Brain pericyte (primary cell): ENCODE measurements at regions not wholly inside any gene's neighbourhood (a gene's known extent, or its start where the extent isn't known, plus 50 kb on each side); places are given as distances from the start of the nearest gene placed in this dataset.
"Not testable (repeated sequence)": the region's sequence is repeated elsewhere in the genome, so short reads cannot be mapped to it uniquely, and the experiment has no call there.

Source experiments
- DNase-seq: peaks from one replicate; pipeline ENCODE4 v3.0.0-alpha.2; 2012; ENCODE audit warnings: low read depth, low spot score

DNA sequence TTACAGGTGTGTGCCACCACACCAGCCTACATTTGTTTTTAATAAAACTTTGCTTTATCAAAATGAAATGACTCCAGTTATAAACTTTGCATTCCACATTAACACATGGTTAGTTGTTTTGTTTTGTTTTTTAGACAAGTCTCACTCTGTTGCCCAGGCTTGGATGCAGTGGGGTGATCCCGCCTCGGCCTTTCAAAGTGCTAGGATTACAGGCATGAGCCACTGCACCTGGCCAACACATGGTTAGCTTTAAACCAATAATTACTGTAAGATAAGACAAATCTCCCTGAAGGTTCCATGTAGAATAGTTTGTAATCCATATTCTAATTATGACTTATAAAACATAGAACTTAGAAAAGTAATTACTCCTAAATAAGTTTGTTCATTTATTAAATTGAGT is 89.8 kb upstream of the MED13 start:
- DNase-seq, result no peak

GRCh38 chr17:62150471-62150870 is 85.4 kb upstream of the MED13 start:
- DNase-seq, result no peak

- no peak for DNase-seq
Observed at GRCh38 chr17:62149961-62150360, 84.9 kb upstream of the MED13 start.

GRCh38 chr17:62147284-62147683 is 82.2 kb upstream of the MED13 start:
- DNase-seq, result no peak

GRCh38 chr17:62140836-62141235 is 75.8 kb upstream of the MED13 start:
- no peak for DNase-seq

DNA sequence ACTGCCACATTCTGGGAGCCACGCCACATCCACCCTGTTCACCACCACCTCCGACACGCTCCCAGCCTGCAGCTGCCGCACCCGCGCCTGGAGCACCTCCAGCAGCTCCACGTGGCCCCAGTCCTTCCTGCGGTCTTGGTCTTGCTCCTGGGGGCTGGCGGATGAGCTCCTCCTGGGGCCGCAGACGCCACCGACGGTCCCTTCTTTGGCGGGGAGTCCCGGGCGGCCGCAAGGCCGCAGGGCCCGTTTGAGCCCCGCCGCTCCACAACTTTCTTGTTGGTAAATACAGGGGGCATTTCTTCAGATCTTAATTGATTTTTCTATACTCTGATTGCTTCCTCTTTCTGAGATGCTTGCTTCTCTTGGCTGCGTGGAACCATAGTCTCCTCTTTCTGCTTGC is 75.3 kb upstream of the MED13 start:
- DNase-seq, result no peak

DNA sequence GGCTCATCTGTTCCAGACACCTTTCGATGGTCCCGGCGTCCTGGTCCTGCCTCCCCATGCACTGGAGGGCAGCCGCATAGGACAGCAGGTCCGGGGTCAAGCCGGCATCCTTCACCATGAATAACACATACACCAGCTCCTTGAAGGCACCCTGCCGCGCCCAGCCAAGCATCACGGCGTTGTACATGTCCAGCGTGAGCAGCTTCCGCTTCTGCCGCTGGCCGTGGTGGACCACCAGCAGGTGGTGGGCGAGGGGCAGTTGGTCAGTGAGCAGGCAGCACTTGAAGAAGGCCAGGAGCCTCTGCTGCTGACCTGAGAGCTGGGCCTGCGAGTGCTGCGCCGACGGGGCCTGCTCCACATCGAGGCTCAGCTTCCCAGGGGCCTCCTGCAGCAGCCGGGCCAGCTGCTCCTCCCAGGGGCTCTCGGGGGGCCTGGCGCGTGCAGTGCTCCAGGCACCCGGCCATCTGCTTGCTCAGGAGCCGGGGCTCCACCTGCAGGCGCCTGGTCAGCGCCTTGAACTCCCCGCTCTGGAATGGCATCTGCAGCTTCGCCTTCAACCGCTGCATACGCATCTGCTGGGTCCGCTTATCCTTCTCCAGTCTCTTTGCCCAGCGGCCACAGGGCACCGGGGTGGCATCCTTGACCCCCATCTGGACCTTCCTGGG is 74.7 kb upstream of the MED13 start:
- not testable (repeated sequence) for DNase-seq

DNA sequence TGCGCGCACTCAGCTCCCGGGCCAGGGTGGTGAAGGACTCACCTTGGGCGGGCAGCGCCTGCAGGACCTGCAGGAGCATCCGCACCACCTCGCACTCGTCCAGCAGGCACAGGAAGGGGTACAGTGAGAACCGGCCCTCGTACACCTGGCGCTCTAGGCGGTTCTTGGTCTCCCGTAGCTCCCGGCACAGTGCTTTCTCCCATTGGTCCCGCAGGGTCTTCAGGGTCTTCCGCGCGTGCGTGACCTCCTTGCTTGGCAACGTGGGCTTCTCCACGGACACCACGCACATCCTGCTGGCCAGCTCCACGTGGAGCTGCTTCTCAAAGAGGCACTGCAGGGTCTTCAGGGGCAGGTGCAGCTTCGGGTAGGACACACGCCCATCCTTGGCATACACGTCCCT is 74.1 kb upstream of the MED13 start:
- DNase-seq, result no peak

DNA sequence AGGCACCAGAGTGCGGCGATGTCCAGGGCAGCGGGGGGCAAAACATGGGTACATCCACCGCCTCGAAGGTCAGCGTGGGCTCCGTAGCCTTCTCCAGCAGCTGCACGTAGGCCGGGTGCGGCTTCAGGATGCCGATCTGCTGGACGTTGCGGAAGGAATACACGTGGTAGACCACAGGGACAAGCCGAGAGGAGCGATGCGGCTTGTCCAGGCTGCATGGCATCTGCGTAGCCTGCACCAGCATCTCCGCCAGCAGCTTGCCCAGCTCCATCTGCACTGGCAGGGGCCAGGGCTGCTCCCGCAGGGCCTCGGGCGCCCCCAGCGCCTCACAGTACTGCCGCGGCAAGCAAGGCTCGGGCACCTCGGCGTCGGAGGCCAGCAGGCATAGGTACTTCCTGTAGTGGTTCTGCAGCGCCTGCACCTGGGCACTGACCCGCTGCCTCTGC is 73.6 kb upstream of the MED13 start:
- DNase-seq, result not testable (repeated sequence)

- not testable (repeated sequence) for DNase-seq
Observed at GRCh38 chr17:62137734-62138624, 72.9 kb upstream of the MED13 start.

DNA sequence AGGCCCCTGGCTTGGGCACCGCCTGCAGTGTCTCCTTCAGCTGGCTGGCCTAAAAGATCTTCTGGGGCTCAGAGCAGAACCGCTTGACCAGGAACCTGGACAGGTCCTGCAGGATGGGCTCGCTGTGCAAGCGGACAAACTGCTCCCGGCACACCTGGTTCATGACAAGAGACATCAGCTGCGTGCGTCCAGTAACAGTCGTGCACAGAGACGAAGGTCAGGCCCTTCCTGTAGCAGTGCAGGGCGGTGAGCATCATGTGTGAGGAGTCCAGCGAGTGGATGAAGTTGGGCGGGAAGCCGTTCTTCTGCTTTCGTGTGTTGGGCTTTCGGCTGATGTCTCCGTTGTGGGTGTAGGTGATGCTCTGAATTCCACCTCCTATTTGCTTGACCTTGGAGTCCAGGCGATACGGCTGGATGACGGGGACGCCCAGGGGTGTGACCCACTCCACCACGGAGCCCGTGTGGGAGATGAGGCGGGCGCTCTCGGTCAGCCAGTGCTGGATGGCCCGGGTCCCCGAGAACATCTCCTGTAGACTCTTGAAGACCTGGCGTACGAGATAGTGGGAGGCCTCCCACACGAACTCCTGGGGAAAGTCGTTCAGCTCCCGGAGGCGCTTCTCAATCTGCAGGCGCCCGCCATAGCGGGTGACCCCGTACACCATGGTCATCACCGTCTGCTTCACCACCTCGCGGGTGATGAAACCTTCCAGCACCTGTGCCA is 72.1 kb upstream of the MED13 start:
- not testable (repeated sequence) for DNase-seq

DNA sequence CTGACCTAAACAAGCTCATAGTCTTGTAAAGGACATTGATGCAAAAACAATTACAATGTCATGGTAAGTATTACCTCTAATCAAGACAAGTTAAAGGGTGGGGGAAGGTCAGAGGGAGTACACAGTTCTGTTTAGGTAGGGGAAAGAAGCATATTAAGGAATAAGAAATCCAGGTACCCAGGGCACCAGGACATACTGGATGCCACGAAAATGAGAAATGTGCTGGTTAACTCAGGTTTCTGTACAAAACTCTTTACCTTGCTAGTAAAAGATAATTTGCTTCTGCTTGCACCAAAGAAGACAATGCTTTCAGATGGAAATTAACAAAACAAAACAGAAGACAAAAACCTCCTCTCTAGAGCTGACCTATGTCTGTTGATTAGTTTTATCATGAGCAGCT is 70.7 kb upstream of the MED13 start:
- DNase-seq, result no peak

DNA sequence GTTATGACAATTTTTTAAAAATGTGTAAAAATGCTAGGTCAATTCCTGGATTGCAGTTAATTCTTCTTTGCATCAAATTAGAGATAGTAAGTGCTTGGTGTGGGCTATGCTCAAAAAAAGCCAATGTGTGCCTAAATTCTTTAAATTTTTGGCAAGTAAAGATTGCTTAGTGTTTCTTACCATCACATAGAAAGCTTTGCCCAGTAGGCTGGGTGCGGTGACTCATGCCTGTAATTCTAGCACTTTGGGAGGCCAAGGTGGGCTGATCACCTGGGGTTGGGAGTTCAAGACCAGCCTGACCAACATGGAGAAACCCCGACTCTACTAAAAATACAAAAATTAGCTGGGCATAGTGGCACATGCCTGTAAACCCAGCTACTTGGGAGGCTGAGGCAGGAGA is 70.0 kb upstream of the MED13 start:
- DNase-seq, result not testable (repeated sequence)

GRCh38 chr17:62134397-62134796 is 69.3 kb upstream of the MED13 start:
- no peak for DNase-seq

GRCh38 chr17:62131271-62131670 is 66.2 kb upstream of the MED13 start:
- DNase-seq, result not testable (repeated sequence)

- no peak for DNase-seq
Observed at GRCh38 chr17:62130739-62131138, 65.7 kb upstream of the MED13 start.

DNA sequence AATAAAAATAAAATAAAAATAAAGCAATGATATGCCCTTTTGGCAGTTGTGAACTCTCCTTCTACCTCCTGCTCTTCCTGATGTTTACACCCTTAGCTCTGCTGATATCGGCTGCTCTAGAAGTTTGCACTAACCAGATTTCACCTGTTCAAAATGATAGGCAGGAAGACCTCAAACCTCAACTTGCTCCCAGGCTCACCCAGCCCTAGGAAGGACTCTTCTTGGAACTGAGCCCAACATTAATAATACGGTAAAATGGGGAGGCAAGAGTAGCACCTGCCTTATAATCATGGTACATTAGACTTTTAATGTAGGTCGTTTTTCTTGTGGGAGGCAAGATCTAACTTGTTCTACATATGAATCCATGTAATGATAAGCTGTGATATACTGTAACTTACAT is 61.2 kb upstream of the MED13 start:
- no peak for DNase-seq

- no peak for DNase-seq
Observed at GRCh38 chr17:62125307-62125706, 60.2 kb upstream of the MED13 start.

DNA sequence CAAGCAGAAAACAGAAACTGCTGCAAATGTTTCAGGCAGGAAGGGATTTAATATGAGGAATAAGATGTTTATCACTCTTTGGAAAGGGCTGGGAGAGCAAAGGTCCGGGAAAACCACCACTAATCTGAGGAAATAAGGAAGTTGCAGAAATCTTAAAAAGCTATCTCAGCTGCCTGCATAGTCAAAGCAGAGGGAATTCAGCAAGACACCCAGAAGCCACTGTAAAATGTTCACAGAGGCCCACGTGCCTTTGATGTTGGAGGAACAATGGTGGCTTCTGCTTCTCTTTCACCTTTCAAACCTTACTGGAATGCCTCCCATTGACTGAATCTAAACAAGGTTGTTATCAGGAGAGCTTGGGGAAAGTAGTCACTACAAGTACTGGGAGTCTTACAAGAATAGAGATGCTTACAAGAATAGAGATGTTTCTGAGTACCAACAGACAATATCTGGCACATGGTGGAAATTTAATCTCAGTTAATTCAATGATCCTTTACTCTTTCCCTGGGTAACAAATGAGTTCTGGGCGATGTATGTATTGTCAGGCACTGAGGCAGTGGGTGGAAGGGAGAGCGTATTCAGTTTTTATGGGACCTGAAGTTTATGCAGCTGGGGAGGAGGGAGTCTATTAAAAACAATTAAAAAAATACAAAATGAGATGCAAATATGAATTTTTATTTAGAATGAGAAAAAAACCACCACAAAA is 56.1 kb upstream of the MED13 start:
- DNase-seq, result no peak

GRCh38 chr17:62119373-62119772 is 54.3 kb upstream of the MED13 start:
- no peak for DNase-seq
